ENCODE measurements at regions not wholly inside any gene's neighbourhood (a gene's known extent, or its start where the extent isn't known, plus 50 kb on each side); places are given as distances from the start of the nearest gene placed in this dataset.

GRCh38 chr2:5502385-5502784 is 189.8 kb upstream of the SOX11 start:
- ChIA-PET SMC1A (ENCODE audit: uncharacterized antibody, unreplicated experiment) (no interaction called here), RAD21 (ENCODE audit: unreplicated experiment) (no interaction called here), CTCF (no interaction called here), POLR2A (no interaction called here)
- DNase-seq (ENCODE audit: low read depth, low spot score) (no peak), FAIRE-seq (no peak), ATAC-seq (no peak)
- Histone ChIP-seq H4K20me1 (ENCODE audit: control insufficient read depth, insufficient read depth) (no peaks in the 10 kb centered on the region), H3K4me2 (ENCODE audit: control insufficient read depth, insufficient read depth) (no peak overlapping the region), H3K4me3 (no peak overlapping the region), H3K79me2 (ENCODE audit: control insufficient read depth, insufficient read depth, low read length) (no peaks in the 10 kb centered on the region), H3K36me3 (ENCODE audit: control insufficient read depth in 2 of 2, insufficient read depth in 2 of 2, low read length in 1 of 2) (no peaks in the 10 kb centered on the region), H3K27me3 (replicated peaks in 1 of 2; ENCODE audit: control insufficient read depth in 2 of 2, insufficient read depth in 2 of 2, low read length in 1 of 2) (no peaks in the 10 kb centered on the region), H2AFZ (ENCODE audit: control insufficient read depth, low read depth, low read length) (no peak overlapping the region), H3K4me1 (ENCODE audit: control insufficient read depth, insufficient read depth, low read length) (no peaks in the 10 kb centered on the region), H3K9ac (ENCODE audit: control insufficient read depth, insufficient read depth, low read length) (no peak overlapping the region), H3K9me3 (replicated peaks; ENCODE audit: control insufficient read depth, insufficient read depth, low read length) (no peaks in the 10 kb centered on the region), H3K27ac (ENCODE audit: control insufficient read depth, insufficient read depth) (no peak overlapping the region)
- no TSS peak for BruUV-seq (replicated peaks)
- intact Hi-C loops (cut with micrococcal nuclease; ENCODE audit: unreplicated experiment) = no loop called here
- in situ Hi-C loops (cut with MboI) = no loop called here
- TF ChIP-seq BCL3 (IDR thresholded peaks at IDR 0.05; ENCODE audit: borderline replicate concordance, insufficient read depth, low read depth, low read length, poor library complexity, severe bottlenecking) = no peak
- TF ChIP-seq ZNF217 (IDR thresholded peaks at IDR 0.05) = no peak
- TF ChIP-seq YY1 (IDR thresholded peaks at IDR 0.05; ENCODE audit: low read depth, low read length) = no peak
- TF ChIP-seq ZNF384 (IDR thresholded peaks at IDR 0.05; ENCODE audit: borderline replicate concordance, low read depth, low read length) = no peak
- no peak for TF ChIP-seq ZBED1 (IDR thresholded peaks at IDR 0.05; ENCODE audit: borderline replicate concordance)
- no peak for TF ChIP-seq KDM1A (IDR thresholded peaks at IDR 0.05; ENCODE audit: borderline replicate concordance)
- no peak for TF ChIP-seq STAT1 (conservative IDR thresholded peaks at IDR 0.05)
- WGBS (ENCODE audit: insufficient coverage, insufficient replicate concordance, low lambda C conversion rate, missing lambda C conversion rate) = 0% methylated on average over 3 of the region's 3 CpGs

- Histone ChIP-seq H3K36me3 (ENCODE audit: control insufficient read depth in 2 of 2, insufficient read depth in 2 of 2, low read length in 1 of 2) (no peaks in the 10 kb centered on the region), H3K4me1 (ENCODE audit: control insufficient read depth, insufficient read depth, low read length) (no peaks in the 10 kb centered on the region), H3K27me3 (replicated peaks in 1 of 2; ENCODE audit: control insufficient read depth in 2 of 2, insufficient read depth in 2 of 2, low read length in 1 of 2) (no peaks in the 10 kb centered on the region), H3K9ac (ENCODE audit: control insufficient read depth, insufficient read depth, low read length) (no peak overlapping the region), H3K9me3 (replicated peaks; ENCODE audit: control insufficient read depth, insufficient read depth, low read length) (no peaks in the 10 kb centered on the region), H3K4me2 (ENCODE audit: control insufficient read depth, insufficient read depth) (no peak overlapping the region), H3K27ac (ENCODE audit: control insufficient read depth, insufficient read depth) (no peak overlapping the region), H3K4me3 (no peak overlapping the region), H4K20me1 (ENCODE audit: control insufficient read depth, insufficient read depth) (no peaks in the 10 kb centered on the region), H3K79me2 (ENCODE audit: control insufficient read depth, insufficient read depth, low read length) (no peaks in the 10 kb centered on the region), H2AFZ (ENCODE audit: control insufficient read depth, low read depth, low read length) (no peak overlapping the region)
- in situ Hi-C loops (cut with MboI) (no loop called here), intact Hi-C loops (cut with micrococcal nuclease; ENCODE audit: unreplicated experiment) (no loop called here)
- POLR2A ChIA-PET = no interaction called here
- ATAC-seq (no peak), FAIRE-seq (no peak), DNase-seq (ENCODE audit: low read depth, low spot score) (no peak)
- BruUV-seq (replicated peaks) = no TSS peak
- CTCF ChIA-PET = no interaction called here
- TF ChIP-seq CBFB (IDR thresholded peaks at IDR 0.05; ENCODE audit: low read depth) = no peak
- TF ChIP-seq E2F8 (IDR thresholded peaks at IDR 0.05; ENCODE audit: low read depth, partially characterized antibody) = no peak
- no peak for TF ChIP-seq PAX8 (IDR thresholded peaks at IDR 0.05)
- RAD21 ChIA-PET (ENCODE audit: unreplicated experiment) = no interaction called here
- SMC1A ChIA-PET (ENCODE audit: uncharacterized antibody, unreplicated experiment) = interaction anchor here (0.5 kb wide), 1 partner anchor 31 kb away, joined by 3 read pairs; no protein-coding TSS in a partner anchor
- WGBS (ENCODE audit: insufficient coverage, insufficient replicate concordance, low lambda C conversion rate, missing lambda C conversion rate) = 5% methylated on average over 3 of the region's 3 CpGs
These were observed 187.4 kb upstream of the SOX11 start for GRCh38 chr2:5504756-5505155.

Data from GM12878 (cell line).